ENCODE measurements at regions not wholly inside any gene's neighbourhood (a gene's known extent, or its start where the extent isn't known, plus 50 kb on each side); places are given as distances from the start of the nearest gene placed in this dataset.

DNA sequence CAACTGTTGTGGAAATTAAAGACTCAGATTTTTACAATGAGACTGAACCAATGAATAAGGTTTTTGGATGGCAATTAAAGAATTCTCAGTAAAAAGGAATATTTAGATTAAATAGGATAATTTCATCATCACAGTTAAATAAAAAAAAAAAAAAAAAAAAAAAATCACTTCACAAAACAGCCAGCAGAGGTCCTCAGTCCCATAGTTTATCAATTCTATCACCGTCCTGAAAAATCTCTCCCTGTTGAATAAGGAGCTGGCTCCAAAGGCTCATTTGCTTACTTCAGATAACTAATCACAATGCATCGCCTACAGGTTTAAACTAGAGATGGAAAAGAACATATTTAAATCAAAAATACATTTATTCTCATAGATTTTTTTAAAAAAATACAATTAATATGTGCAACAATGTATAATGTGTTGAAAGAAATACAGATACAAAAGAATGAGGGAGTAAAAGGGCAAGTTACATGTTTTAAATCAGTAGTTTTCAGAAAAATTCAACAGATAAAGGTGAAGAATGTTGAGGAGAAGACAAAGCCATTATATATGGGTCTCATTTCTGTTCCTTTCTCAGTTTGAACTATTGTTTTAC, 175.8 kb upstream of the CHD1 start:
- H3K4me2 ChIP-seq = no peak overlapping the region
- TF ChIP-seq RAD21 (IDR thresholded peaks at IDR 0.05; ENCODE audit: low read length) = peak; percentile 77
- no peak for TF ChIP-seq FOXJ3 (CRISPR knock-in tag; IDR thresholded peaks at IDR 0.05)
- no peak for TF ChIP-seq TAF1 (IDR thresholded peaks at IDR 0.05; ENCODE audit: borderline replicate concordance, low read depth, low read length)
- no peak for TF ChIP-seq FOSL2 (IDR thresholded peaks at IDR 0.05; ENCODE audit: borderline replicate concordance, low read depth)
- peak; percentile 25; the same call in 1 of the 2 replicates for TF ChIP-seq SMC3 (IDR thresholded peaks at IDR 0.05; ENCODE audit: low read depth, low read length)
- no peak for TF ChIP-seq ELF1 (IDR thresholded peaks at IDR 0.05)
- TF ChIP-seq, protein P1, sequence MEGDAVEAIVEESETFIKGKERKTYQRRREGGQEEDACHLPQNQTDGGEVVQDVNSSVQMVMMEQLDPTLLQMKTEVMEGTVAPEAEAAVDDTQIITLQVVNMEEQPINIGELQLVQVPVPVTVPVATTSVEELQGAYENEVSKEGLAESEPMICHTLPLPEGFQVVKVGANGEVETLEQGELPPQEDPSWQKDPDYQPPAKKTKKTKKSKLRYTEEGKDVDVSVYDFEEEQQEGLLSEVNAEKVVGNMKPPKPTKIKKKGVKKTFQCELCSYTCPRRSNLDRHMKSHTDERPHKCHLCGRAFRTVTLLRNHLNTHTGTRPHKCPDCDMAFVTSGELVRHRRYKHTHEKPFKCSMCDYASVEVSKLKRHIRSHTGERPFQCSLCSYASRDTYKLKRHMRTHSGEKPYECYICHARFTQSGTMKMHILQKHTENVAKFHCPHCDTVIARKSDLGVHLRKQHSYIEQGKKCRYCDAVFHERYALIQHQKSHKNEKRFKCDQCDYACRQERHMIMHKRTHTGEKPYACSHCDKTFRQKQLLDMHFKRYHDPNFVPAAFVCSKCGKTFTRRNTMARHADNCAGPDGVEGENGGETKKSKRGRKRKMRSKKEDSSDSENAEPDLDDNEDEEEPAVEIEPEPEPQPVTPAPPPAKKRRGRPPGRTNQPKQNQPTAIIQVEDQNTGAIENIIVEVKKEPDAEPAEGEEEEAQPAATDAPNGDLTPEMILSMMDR (IDR thresholded peaks at IDR 0.05) = peak; percentile 69
- TF ChIP-seq GATA2 (CRISPR knock-in tag; IDR thresholded peaks at IDR 0.05) = no peak
- TF ChIP-seq, protein P2, sequence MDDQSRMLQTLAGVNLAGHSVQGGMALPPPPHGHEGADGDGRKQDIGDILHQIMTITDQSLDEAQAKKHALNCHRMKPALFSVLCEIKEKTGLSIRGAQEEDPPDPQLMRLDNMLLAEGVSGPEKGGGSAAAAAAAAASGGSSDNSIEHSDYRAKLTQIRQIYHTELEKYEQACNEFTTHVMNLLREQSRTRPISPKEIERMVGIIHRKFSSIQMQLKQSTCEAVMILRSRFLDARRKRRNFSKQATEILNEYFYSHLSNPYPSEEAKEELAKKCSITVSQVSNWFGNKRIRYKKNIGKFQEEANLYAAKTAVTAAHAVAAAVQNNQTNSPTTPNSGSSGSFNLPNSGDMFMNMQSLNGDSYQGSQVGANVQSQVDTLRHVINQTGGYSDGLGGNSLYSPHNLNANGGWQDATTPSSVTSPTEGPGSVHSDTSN (IDR thresholded peaks at IDR 0.05) = no peak
- TF ChIP-seq NFIC (IDR thresholded peaks at IDR 0.05; ENCODE audit: borderline replicate concordance) = no peak
- no peak for TF ChIP-seq CHD2 (IDR thresholded peaks at IDR 0.05; ENCODE audit: low read length, partially characterized antibody)
- no peak overlapping the region for H3K9ac ChIP-seq
- 0% methylated on average over 2 of the region's 2 CpGs for WGBS (ENCODE audit: low lambda C conversion rate)
- no peaks in the 10 kb centered on the region for H3K36me3 ChIP-seq (replicated peaks in 1 of 2; ENCODE audit: control insufficient read depth in 1 of 2, insufficient read depth in 2 of 2, low read length in 1 of 2)
- H3K4me3 ChIP-seq (ENCODE audit: low read depth in 2 of 2, low read length in 1 of 2) = no peak overlapping the region
- CTCF ChIA-PET = interaction anchor here (0.6 to 2.6 kb wide), 14 partner anchors 8 to 1371 kb away, joined by 3 to 10 read pairs (median 4); no protein-coding TSS in a partner anchor
- no peak overlapping the region for H3K27ac ChIP-seq (ENCODE audit: low read depth in 2 of 2, low read length in 1 of 2)
- POLR2A ChIA-PET = no interaction called here
- H3K79me2 ChIP-seq (ENCODE audit: insufficient read depth) = no peaks in the 10 kb centered on the region
- no peak overlapping the region for H2AFZ ChIP-seq (ENCODE audit: low read depth)
- no peaks in the 10 kb centered on the region for H3K9me2 ChIP-seq
- H3F3A ChIP-seq (replicated peaks; ENCODE audit: insufficient read depth) = peaks cover 7% of the 10 kb centered on the region
- no peaks in the 10 kb centered on the region; the same call in 1 of the 2 replicates for H3K27me3 ChIP-seq (ENCODE audit: insufficient read depth)
- H3K9me3 ChIP-seq = no peaks in the 10 kb centered on the region
- H4K20me1 ChIP-seq (ENCODE audit: insufficient read depth) = no peaks in the 10 kb centered on the region
- DNase-seq = peak; percentile 31
- H3K4me1 ChIP-seq (ENCODE audit: control insufficient read depth in 1 of 2, insufficient read depth in 2 of 2, low read depth in 1 of 2, low read length in 1 of 2) = no peaks in the 10 kb centered on the region; a peak in 1 of 4 replicates

DNA sequence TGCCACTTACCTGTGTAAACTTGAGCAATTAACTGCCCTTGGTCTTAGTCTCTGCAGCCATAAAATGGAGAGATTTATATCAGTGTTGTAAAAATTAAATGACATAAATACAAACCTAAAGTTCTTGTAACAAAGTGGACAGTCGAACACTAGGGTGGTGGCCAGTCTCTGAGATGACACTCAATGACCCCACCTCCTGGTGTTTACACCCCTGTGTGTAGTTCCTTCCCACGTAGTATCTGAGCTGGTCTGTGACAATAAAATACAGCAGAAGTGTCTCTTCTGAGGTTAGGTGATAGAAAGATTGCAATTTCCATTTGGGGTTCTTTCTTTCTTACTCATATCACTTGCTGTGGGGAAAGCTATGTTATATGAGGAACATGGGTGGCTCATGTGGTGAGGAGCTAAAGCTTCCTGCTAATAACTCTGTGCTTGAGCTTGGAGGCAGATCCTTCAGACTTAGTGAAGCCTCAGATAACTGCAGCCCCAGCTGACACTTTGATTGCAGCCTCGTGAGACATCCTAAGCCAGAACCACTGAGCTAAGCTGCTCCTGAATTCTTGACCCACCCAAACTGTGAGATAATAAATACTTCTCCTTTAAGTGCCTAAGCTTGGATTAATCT, 173.4 kb upstream of the CHD1 start:
- H3K9me2 ChIP-seq = no peaks in the 10 kb centered on the region
- no peaks in the 10 kb centered on the region for H4K20me1 ChIP-seq (ENCODE audit: insufficient read depth)
- H3F3A ChIP-seq (replicated peaks; ENCODE audit: insufficient read depth) = peaks cover 7% of the 10 kb centered on the region
- no peak overlapping the region for H3K4me2 ChIP-seq
- H3K36me3 ChIP-seq (replicated peaks in 1 of 2; ENCODE audit: control insufficient read depth in 1 of 2, insufficient read depth in 2 of 2, low read length in 1 of 2) = no peaks in the 10 kb centered on the region
- POLR2A ChIA-PET = no interaction called here
- H3K9me3 ChIP-seq = no peaks in the 10 kb centered on the region
- no peak overlapping the region for H3K27ac ChIP-seq (ENCODE audit: low read depth in 2 of 2, low read length in 1 of 2)
- H2AFZ ChIP-seq (ENCODE audit: low read depth) = no peak overlapping the region
- TF ChIP-seq FOXJ3 (CRISPR knock-in tag; IDR thresholded peaks at IDR 0.05) (no peak), TEAD4 (IDR thresholded peaks at IDR 0.05; ENCODE audit: borderline replicate concordance, insufficient read depth) (no peak), GATA2 (CRISPR knock-in tag; IDR thresholded peaks at IDR 0.05) (no peak)
- TF ChIP-seq, protein P3, sequence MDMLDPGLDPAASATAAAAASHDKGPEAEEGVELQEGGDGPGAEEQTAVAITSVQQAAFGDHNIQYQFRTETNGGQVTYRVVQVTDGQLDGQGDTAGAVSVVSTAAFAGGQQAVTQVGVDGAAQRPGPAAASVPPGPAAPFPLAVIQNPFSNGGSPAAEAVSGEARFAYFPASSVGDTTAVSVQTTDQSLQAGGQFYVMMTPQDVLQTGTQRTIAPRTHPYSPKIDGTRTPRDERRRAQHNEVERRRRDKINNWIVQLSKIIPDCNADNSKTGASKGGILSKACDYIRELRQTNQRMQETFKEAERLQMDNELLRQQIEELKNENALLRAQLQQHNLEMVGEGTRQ (IDR thresholded peaks at IDR 0.05; ENCODE audit: borderline replicate concordance, low read depth, low read length) = no peak
- CTCF ChIA-PET = no interaction called here
- no peak overlapping the region for H3K9ac ChIP-seq
- H3K79me2 ChIP-seq (ENCODE audit: insufficient read depth) = no peaks in the 10 kb centered on the region
- no peaks in the 10 kb centered on the region; a peak in 1 of 4 replicates for H3K4me1 ChIP-seq (ENCODE audit: control insufficient read depth in 1 of 2, insufficient read depth in 2 of 2, low read depth in 1 of 2, low read length in 1 of 2)
- 3% methylated on average over 3 of the region's 3 CpGs for WGBS (ENCODE audit: low lambda C conversion rate)
- H3K27me3 ChIP-seq (ENCODE audit: insufficient read depth) = peaks cover 5% of the 10 kb centered on the region; the same call in 1 of the 2 replicates
- DNase-seq = no peak
- no peak overlapping the region for H3K4me3 ChIP-seq (ENCODE audit: low read depth in 2 of 2, low read length in 1 of 2)

All from SK-N-SH (cell line).